HEK293T (cell line): ENCODE measurements at regions not wholly inside any gene's neighbourhood (a gene's known extent, or its start where the extent isn't known, plus 50 kb on each side); places are given as distances from the start of the nearest gene placed in this dataset.

Source experiments
- BHLHE40 ChIP-seq: fragments of 450-650 bp; IDR thresholded peaks from 2 replicates; pipeline ENCODE4 v1.6.1; 2016; ENCODE audit warnings: mild to moderate bottlenecking, moderate library complexity, borderline replicate concordance
- CTBP1 ChIP-seq: fragments of 450-650 bp; IDR thresholded peaks from 2 replicates; pipeline ENCODE4 v1.6.1; 2016; ENCODE audit warnings: borderline replicate concordance
- FOXK2 ChIP-seq: fragments of 450-650 bp; IDR thresholded peaks from 2 replicates; pipeline ENCODE4 v1.6.1; 2016; ENCODE audit warnings: mild to moderate bottlenecking
- FOXM1 ChIP-seq: fragments of 450-650 bp; IDR thresholded peaks from 2 replicates; pipeline ENCODE4 v1.6.1; 2017; ENCODE audit warnings: mild to moderate bottlenecking, borderline replicate concordance
- HDGF ChIP-seq: fragments of 450-650 bp; IDR thresholded peaks from 2 replicates; pipeline ENCODE4 v1.6.1; 2017; ENCODE audit warnings: antibody characterized with exemption, borderline replicate concordance
- L3MBTL2 ChIP-seq: fragments of 450-650 bp; conservative IDR thresholded peaks from 2 replicates; pipeline ENCODE4 v1.6.1; 2016; ENCODE audit warnings: mild to moderate bottlenecking
- LEF1 ChIP-seq: fragments of 450-650 bp; IDR thresholded peaks from 2 replicates; pipeline ENCODE4 v1.6.1; 2017; ENCODE audit warnings: mild to moderate bottlenecking, borderline replicate concordance
- NFRKB ChIP-seq: fragments of 450-650 bp; IDR thresholded peaks from 2 replicates; pipeline ENCODE4 v1.6.1; 2016; ENCODE audit warnings: mild to moderate bottlenecking, moderate library complexity
- PKNOX1 ChIP-seq: fragments of 450-650 bp; IDR thresholded peaks from 2 replicates; pipeline ENCODE4 v1.6.1; 2016
- SP1 ChIP-seq: fragments of 450-650 bp; IDR thresholded peaks from 2 replicates; pipeline ENCODE4 v1.6.1; 2017
- SUZ12 ChIP-seq: fragments of 450-650 bp; IDR thresholded peaks from 2 replicates; pipeline ENCODE4 v1.6.1; 2016; ENCODE audit warnings: mild to moderate bottlenecking
- TARDBP ChIP-seq: fragments of 450-650 bp; IDR thresholded peaks from 2 replicates; pipeline ENCODE4 v1.6.1; 2016

GRCh38 chrX:39613482-39613995, 484.2 kb downstream of the BCOR start:
- TF ChIP-seq PKNOX1 (no peak), LEF1 (no peak), NFRKB (no peak), SP1 (no peak), FOXK2 (no peak), BHLHE40 (no peak), TARDBP (no peak), HDGF (no peak), L3MBTL2 (no peak), FOXM1 (no peak), SUZ12 (no peak), CTBP1 (no peak)
